AG09319 (cell line): ENCODE measurements at regions not wholly inside any gene's neighbourhood (a gene's known extent, or its start where the extent isn't known, plus 50 kb on each side); places are given as distances from the start of the nearest gene placed in this dataset.

Experiments
- DNase-seq: peaks from one replicate; pipeline ENCODE4 v3.0.0-alpha.2; 2010; ENCODE audit warnings: low read depth; ENCODE audit errors: extremely low read depth
- TF ChIP-seq, protein P1 (sequence below): IDR thresholded peaks from 2 replicates; pipeline ENCODE4 v1.5.1; 2011; ENCODE audit warnings: low read depth, mild to moderate bottlenecking, inconsistent platforms, low read length, moderate library complexity

DNA sequence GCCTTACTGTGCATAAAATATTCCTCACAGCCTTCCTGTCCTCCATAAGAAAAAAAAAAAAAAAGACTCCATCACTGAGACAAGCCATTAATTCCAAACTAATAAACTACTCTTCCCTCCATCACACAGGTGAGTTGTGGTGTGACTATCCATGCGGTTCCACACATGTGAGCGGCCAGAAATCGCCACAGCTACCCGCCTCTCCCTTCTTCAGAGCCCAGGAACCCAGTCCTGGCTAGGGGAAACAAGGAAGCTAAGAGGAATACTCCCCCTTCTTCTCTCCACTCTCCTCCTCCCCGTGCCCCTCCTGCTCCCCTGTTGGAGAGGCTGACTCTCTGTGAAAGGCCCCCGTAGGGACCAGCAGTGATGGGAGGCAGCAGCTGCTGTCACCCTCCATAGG is 128.6 kb upstream of the ARID1B start:
- TF ChIP-seq, protein P1, sequence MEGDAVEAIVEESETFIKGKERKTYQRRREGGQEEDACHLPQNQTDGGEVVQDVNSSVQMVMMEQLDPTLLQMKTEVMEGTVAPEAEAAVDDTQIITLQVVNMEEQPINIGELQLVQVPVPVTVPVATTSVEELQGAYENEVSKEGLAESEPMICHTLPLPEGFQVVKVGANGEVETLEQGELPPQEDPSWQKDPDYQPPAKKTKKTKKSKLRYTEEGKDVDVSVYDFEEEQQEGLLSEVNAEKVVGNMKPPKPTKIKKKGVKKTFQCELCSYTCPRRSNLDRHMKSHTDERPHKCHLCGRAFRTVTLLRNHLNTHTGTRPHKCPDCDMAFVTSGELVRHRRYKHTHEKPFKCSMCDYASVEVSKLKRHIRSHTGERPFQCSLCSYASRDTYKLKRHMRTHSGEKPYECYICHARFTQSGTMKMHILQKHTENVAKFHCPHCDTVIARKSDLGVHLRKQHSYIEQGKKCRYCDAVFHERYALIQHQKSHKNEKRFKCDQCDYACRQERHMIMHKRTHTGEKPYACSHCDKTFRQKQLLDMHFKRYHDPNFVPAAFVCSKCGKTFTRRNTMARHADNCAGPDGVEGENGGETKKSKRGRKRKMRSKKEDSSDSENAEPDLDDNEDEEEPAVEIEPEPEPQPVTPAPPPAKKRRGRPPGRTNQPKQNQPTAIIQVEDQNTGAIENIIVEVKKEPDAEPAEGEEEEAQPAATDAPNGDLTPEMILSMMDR: no peak
- no peak for DNase-seq

DNA sequence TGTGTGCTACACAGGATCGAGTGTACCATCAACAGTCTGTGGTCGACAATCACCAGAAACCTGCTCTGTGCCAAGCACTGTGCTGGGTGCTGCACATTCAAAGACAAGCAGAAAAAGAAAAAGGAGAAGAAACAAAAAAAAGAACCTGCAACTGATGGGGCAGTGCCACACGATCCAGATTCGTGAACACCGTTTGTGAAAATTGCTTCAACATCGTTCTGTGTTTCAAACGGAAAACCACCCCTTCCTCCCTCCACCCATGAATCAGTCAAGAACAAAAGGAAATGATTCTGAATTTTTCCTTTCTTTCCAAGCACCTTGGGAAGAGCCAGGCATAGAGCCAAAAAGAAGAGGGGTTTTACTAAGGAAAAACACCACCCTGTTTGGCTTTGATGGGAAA is 129.2 kb upstream of the ARID1B start:
- no peak for DNase-seq
- TF ChIP-seq, protein P1: no peak

DNA sequence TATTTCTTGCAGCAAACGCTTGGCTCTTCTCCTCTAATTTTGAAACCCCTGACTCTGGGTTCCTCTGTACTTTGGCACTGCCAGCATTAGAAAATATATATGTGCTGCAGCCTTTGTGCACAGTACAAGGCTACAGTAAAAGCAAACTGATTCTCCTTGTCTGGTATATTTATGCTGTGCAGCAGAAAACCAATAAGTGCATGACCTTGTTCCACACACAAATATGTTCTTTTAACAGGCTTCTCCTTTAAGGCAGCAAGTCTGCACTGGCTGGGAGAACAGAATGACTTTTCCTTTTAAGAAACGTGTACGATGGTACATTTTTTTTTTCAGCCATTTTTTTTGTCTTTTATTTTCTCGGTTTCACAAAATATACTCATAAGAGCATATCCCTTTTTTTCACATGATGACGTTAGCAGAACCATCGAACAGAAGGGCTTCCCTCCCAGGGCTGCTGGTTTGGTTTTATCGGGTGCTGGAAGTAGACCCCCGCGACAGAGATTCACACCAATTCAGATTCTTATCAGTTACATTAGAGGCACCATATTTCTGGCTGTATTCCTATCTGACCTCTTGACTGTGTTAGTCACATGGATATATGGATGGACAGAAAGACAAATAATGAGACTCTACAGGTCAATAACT is 129.9 kb upstream of the ARID1B start:
- TF ChIP-seq, protein P1: no peak
- DNase-seq: no peak

DNA sequence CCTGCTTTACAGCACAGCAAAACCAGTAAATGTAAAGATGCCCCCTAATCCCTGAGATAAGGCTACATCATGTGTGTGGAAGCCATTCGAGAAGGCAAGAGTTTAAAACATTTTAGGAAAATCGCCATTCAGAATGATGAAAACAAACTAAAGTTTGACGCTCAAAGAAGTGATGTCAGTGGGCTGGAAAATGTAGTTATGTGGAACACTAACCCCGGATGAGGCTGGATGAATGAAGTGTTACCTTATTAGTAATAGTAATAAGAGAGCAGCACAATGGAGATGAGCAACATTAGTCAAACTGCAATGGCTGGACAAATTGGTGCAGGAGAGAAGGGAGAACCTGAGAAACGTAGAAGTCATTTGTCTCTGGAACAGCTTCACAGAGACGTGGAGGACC is 130.7 kb upstream of the ARID1B start:
- no peak for DNase-seq
- TF ChIP-seq, protein P1: no peak

DNA sequence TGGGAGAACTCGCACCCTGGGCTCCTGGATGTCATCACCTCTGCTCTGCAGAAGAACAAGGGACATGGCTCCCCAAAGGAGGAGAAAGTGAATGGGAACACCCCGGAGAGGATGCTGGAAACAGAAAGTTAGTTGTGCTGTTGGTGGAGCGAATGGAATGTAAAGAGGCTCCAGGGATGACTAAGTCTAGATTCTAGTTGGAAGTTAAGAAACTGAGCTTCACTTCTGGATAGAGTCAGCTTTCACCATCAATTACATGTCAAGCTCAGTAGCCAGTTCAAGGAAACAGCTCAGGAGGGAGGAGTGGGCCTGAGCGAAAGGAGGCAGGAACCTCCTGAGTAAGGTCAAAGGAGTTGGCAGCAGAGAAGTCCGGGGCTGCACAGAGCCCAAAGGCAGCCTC is 132.1 kb upstream of the ARID1B start:
- TF ChIP-seq, protein P1: no peak
- DNase-seq: no peak

DNA sequence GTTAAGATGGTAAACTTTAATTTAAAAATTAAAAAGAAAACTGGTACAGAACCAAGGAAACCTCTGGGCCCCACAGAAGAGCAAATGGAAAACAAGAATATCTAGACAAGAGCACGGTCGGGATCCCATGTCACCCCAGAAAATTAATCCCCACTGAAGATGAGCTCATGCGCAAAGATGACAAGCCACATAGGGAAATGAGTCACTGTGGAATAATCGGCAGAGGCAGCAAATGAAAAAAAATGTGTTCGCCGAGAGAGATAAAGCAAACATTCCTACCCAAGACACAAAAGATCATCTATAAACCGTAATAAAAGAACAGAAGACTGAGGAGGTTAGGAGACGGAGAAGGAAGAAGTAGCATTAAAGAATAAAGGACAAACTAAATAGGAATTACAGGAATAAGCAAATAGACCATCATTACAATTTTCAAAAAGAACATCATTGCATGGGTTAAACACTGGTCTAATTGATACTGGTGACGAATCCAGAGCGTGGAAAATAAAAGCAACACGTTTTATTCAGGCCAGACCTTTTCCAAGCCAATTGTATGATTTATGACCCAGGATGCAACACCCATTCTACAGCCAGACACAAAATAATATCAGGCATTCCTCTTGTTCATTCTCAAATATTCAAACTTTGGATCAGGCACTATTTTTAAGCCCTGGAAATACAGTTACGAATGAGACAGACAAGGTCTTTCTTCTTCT is 138.0 kb upstream of the ARID1B start:
- TF ChIP-seq, protein P1: no peak
- no peak for DNase-seq

DNA sequence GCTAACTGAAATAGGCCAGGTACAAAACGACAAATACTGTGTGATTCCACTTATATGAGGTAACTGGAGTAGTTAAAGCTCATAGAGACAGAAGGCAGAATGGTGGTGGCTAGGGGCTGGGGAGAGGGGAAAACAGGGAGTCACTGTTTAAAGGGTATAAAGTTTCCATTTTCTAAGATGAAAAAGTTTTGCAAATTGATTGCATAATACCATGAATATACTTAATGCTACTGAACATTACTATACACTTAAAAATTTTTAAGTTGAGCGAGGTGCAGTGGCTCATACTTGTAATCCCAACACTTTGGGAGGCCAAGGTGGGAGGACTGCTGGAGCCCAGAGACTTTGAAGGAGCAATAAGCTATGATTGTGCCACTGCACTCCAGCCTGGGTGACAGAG is 138.6 kb upstream of the ARID1B start:
- TF ChIP-seq, protein P1: no peak
- no peak for DNase-seq
